ENCODE measurements at regions not wholly inside any gene's neighbourhood (a gene's known extent, or its start where the extent isn't known, plus 50 kb on each side); places are given as distances from the start of the nearest gene placed in this dataset.

GRCh38 chr9:26012797-26013196 lies 334.6 kb upstream of the TUSC1 start:
- no peak for ATAC-seq
- DNase-seq (ENCODE audit: low spot score), result no peak

- ATAC-seq (no peak), DNase-seq (ENCODE audit: low spot score) (no peak)
Observed at GRCh38 chr9:25994605-25995004, 316.4 kb upstream of the TUSC1 start.

GRCh38 chr9:25990376-25990775 lies 312.1 kb upstream of the TUSC1 start:
- DNase-seq (ENCODE audit: low spot score) (no peak), ATAC-seq (no peak)

- no peak for DNase-seq (ENCODE audit: low spot score)
- no peak for ATAC-seq
Observed at GRCh38 chr9:25975667-25976066, 297.4 kb upstream of the TUSC1 start.

GRCh38 chr9:25964239-25964638 lies 286.0 kb upstream of the TUSC1 start:
- ATAC-seq (peak; percentile 64), DNase-seq (ENCODE audit: low spot score) (no peak)

GRCh38 chr9:25960178-25960577 lies 281.9 kb upstream of the TUSC1 start:
- DNase-seq (ENCODE audit: low spot score), result no peak

GRCh38 chr9:25954209-25954608 lies 276.0 kb upstream of the TUSC1 start:
- DNase-seq (ENCODE audit: low spot score) (no peak), ATAC-seq (no peak)

More at GRCh38 chr9:25960178-25960577, 281.9 kb upstream of the TUSC1 start:
- ATAC-seq, result no peak

- no peak for ATAC-seq
- no peak for DNase-seq (ENCODE audit: low spot score)
Observed at GRCh38 chr9:25948182-25948581, 269.9 kb upstream of the TUSC1 start.

- ATAC-seq (no peak), DNase-seq (ENCODE audit: low spot score) (no peak)
Observed at GRCh38 chr9:25939126-25939525, 260.9 kb upstream of the TUSC1 start.

GRCh38 chr9:25936031-25936430 lies 257.8 kb upstream of the TUSC1 start:
- DNase-seq (ENCODE audit: low spot score), result no peak
- no peak for ATAC-seq

GRCh38 chr9:25935188-25935587 lies 256.9 kb upstream of the TUSC1 start:
- no peak for ATAC-seq
- DNase-seq (ENCODE audit: low spot score), result no peak

GRCh38 chr9:25918761-25919160 lies 240.5 kb upstream of the TUSC1 start:
- ATAC-seq (no peak), DNase-seq (ENCODE audit: low spot score) (no peak)

GRCh38 chr9:25917731-25918362 lies 239.6 kb upstream of the TUSC1 start:
- no peak for ATAC-seq
- no peak for DNase-seq (ENCODE audit: low spot score)

- ATAC-seq (no peak), DNase-seq (ENCODE audit: low spot score) (no peak)
Observed at GRCh38 chr9:25913806-25914205, 235.6 kb upstream of the TUSC1 start.

- DNase-seq (ENCODE audit: low spot score), result no peak
- no peak for ATAC-seq
Observed at GRCh38 chr9:25904701-25905100, 226.5 kb upstream of the TUSC1 start.

- ATAC-seq, result no peak
- DNase-seq (ENCODE audit: low spot score), result no peak
Observed at GRCh38 chr9:25891527-25891926, 213.3 kb upstream of the TUSC1 start.

GRCh38 chr9:25889661-25890060 lies 211.4 kb upstream of the TUSC1 start:
- DNase-seq (ENCODE audit: low spot score), result no peak
- ATAC-seq, result no peak

GRCh38 chr9:25876248-25876647 lies 198.0 kb upstream of the TUSC1 start:
- ATAC-seq, result no peak

GRCh38 chr9:25864509-25864908 lies 186.3 kb upstream of the TUSC1 start:
- ATAC-seq, result no peak
- DNase-seq (ENCODE audit: low spot score), result no peak

More at GRCh38 chr9:25876248-25876647, 198.0 kb upstream of the TUSC1 start:
- DNase-seq (ENCODE audit: low spot score), result no peak

GRCh38 chr9:25861421-25861820 lies 183.2 kb upstream of the TUSC1 start:
- ATAC-seq (no peak), DNase-seq (ENCODE audit: low spot score) (no peak)

GRCh38 chr9:25857147-25857546 lies 178.9 kb upstream of the TUSC1 start:
- ATAC-seq (no peak), DNase-seq (ENCODE audit: low spot score) (no peak)

GRCh38 chr9:25850803-25851202 lies 172.6 kb upstream of the TUSC1 start:
- ATAC-seq (no peak), DNase-seq (ENCODE audit: low spot score) (no peak)

- DNase-seq (ENCODE audit: low spot score) (no peak), ATAC-seq (no peak)
Observed at GRCh38 chr9:25845867-25846266, 167.6 kb upstream of the TUSC1 start.

All from left lobe of liver (tissue), 2 donors.